HepG2 (cell line): ENCODE measurements at regions not wholly inside any gene's neighbourhood (a gene's known extent, or its start where the extent isn't known, plus 50 kb on each side); places are given as distances from the start of the nearest gene placed in this dataset.

Experiments
- ATAC-seq: fragments of 200-7000 bp; cut with Tn5 transposase; 3 replicates; pipeline ENCODE4 v1.9.1; 2020; ENCODE audit warnings: mild to moderate bottlenecking, moderate library complexity
- BruUV-seq: library from RNA; stranded (reverse); fragments of 400-500 nt; replicated peaks from 2 replicates; lab custom pipeline; 2021; lab: Mats Ljungman, UMichigan
- CTCF ChIA-PET: fragments of 300-600 bp; formaldehyde crosslinking; extraction: SDS; loops from one replicate; lab custom pipeline; 2021; ENCODE audit warnings: low total read pairs, inconsistent platforms, low intra/inter-chr PET ratio; lab: Yijun Ruan, JAX
- POLR2A ChIA-PET: fragments of 350-600 bp; sonication (Branson Sonifier 250); formaldehyde crosslinking; loops from one replicate; lab custom pipeline; 2020; ENCODE audit warnings: antibody characterized with exemption, inconsistent platforms; lab: Yijun Ruan, JAX
- DNase-seq: peaks from one replicate; pipeline ENCODE4 v3.0.0-alpha.2; 2015; ENCODE audit warnings: low spot score
- FAIRE-seq: peaks from 3 replicates; lab custom pipeline; 2011; peaks lifted over from hg19 to GRCh38; lab: Jason Lieb, UNC
- H2AFZ ChIP-seq: one replicate; pipeline ENCODE4 v1.6.1; 2011; ENCODE audit warnings: low read length, inconsistent platforms
- H3K27ac ChIP-seq: fragments of 300-600 bp; 3 replicates; pipeline ENCODE4 v1.8.0; 2011; ENCODE audit warnings: mixed run types, mild to moderate bottlenecking, mixed read lengths, low read length, inconsistent platforms; ENCODE audit not compliant: insufficient read depth; ENCODE audit errors: extremely low read length
- H3K27me3 ChIP-seq, 2 experiments: fragments of 200-600 bp in 1 of 2; 2 replicates in 1 of 2; 3 replicates in 1 of 2; pipeline versions ENCODE4 v1.6.0 to v1.8.0; 2011; ENCODE audit warnings: low read length in 2 of 2, mild to moderate bottlenecking in 2 of 2, moderate library complexity in 2 of 2, inconsistent platforms in 1 of 2; ENCODE audit not compliant: insufficient read depth in 2 of 2, control insufficient read depth in 1 of 2
- H3K36me3 ChIP-seq, 2 experiments: fragments of 200-600 bp in 1 of 2; replicated peaks in 1 of 2; 2 replicates in 1 of 2; 3 replicates in 1 of 2; pipeline versions ENCODE4 v1.5.1 to v1.8.0; 2011; ENCODE audit warnings: low read length in 2 of 2, inconsistent platforms in 1 of 2; ENCODE audit not compliant: insufficient read depth in 2 of 2, control insufficient read depth in 1 of 2
- H3K4me1 ChIP-seq: 2 replicates; pipeline ENCODE4 v1.5.1; 2012; ENCODE audit warnings: low read length, inconsistent platforms; ENCODE audit not compliant: insufficient read depth
- H3K4me2 ChIP-seq: 2 replicates; pipeline ENCODE4 v1.6.0; 2011; ENCODE audit warnings: low read depth, low read length, inconsistent platforms
- H3K4me3 ChIP-seq, 3 experiments: fragments of 200-600 bp in 1 of 3; sonication (generic), shearing (Covaris generic) in 1 of 3; replicated peaks in 1 of 3; 2 replicates each; pipeline ENCODE4 v1.5.1; 2011 to 2016; ENCODE audit warnings: low read length in 3 of 3, inconsistent platforms in 2 of 3, low read depth in 2 of 3, mild to moderate bottlenecking in 2 of 3, control low read depth in 1 of 3, mixed read lengths in 1 of 3; ENCODE audit not compliant: insufficient read depth in 1 of 3
- H3K79me2 ChIP-seq: one replicate; pipeline ENCODE4 v1.6.1; 2011; ENCODE audit warnings: low read length, inconsistent platforms; ENCODE audit not compliant: insufficient read depth
- H3K9ac ChIP-seq: 2 replicates; pipeline ENCODE4 v1.6.0; 2011; ENCODE audit warnings: mild to moderate bottlenecking, low read depth, low read length, inconsistent platforms; ENCODE audit not compliant: insufficient read depth
- H3K9me3 ChIP-seq: 2 replicates; pipeline ENCODE4 v1.5.1; 2012; ENCODE audit warnings: mild to moderate bottlenecking, low read length
- H4K20me1 ChIP-seq: 2 replicates; pipeline ENCODE4 v1.6.0; 2011; ENCODE audit warnings: inconsistent platforms, mild to moderate bottlenecking, low read length, moderate library complexity; ENCODE audit not compliant: insufficient read depth
- ARHGAP35 ChIP-seq: sonication (generic); formaldehyde crosslinking; IDR thresholded peaks from 2 replicates; pipeline ENCODE4 v1.9.0; 2022; ENCODE audit warnings: mild to moderate bottlenecking, inconsistent platforms, moderate library complexity, missing genetic modification reagents, borderline replicate concordance
- EP300 ChIP-seq, 3 experiments: sonication (generic) in 1 of 3; formaldehyde crosslinking in 1 of 3; IDR thresholded peaks; 2 replicates each; pipeline versions ENCODE4 v1.5.1 to v1.6.1; 2011 to 2020; ENCODE audit warnings: low read depth in 2 of 3, low read length in 2 of 3, borderline replicate concordance in 1 of 3, improper control_type of control experiment in 1 of 3, mild to moderate bottlenecking in 1 of 3, missing genetic modification reagents in 1 of 3, moderate library complexity in 1 of 3
- HOXA5 ChIP-seq: sonication (generic); formaldehyde crosslinking; IDR thresholded peaks from 2 replicates; pipeline ENCODE4 v1.4.0; 2020; ENCODE audit warnings: missing genetic modification reagents
- JDP2 ChIP-seq: sonication (generic); formaldehyde crosslinking; IDR thresholded peaks from 2 replicates; pipeline ENCODE4 v1.8.1; 2022; ENCODE audit warnings: missing genetic modification reagents, borderline replicate concordance
- NR2C2 ChIP-seq: sonication (generic); formaldehyde crosslinking; IDR thresholded peaks from 2 replicates; pipeline ENCODE4 v1.4.0; 2020; ENCODE audit warnings: missing genetic modification reagents, mild to moderate bottlenecking, moderate library complexity, borderline replicate concordance
- ZBTB3 ChIP-seq: sonication (generic); formaldehyde crosslinking; IDR thresholded peaks from 2 replicates; pipeline ENCODE4 v1.4.0; 2020; ENCODE audit warnings: low read depth, mild to moderate bottlenecking, moderate library complexity, missing genetic modification reagents, borderline replicate concordance
- WGBS: methylation state at CpG from one replicate; pipeline ENCODE4 v1.1.6; 2017; ENCODE audit warnings: low lambda C conversion rate; 5-methylcytosine and 5-hydroxymethylcytosine counted together
- in situ Hi-C: cut with HindIII; loops from 2 replicates; pipeline ENCODE4 v1.10.0; 2017; ENCODE audit warnings: low pct_unique_long_range_greater_than_20kb; ENCODE audit not compliant: extremely low pct_ligation_motif_present
- intact Hi-C: fragments of 100-400 bp; cut with micrococcal nuclease; formaldehyde crosslinking; loops from one replicate; pipeline ENCODE4 v1.10.0; 2022; ENCODE audit not compliant: unreplicated experiment
- TF ChIP-seq, protein P1 (sequence below): sonication (generic); formaldehyde crosslinking; conservative IDR thresholded peaks from 2 replicates; pipeline ENCODE4 v1.8.0; 2022; ENCODE audit warnings: low read depth, missing genetic modification reagents

DNA sequence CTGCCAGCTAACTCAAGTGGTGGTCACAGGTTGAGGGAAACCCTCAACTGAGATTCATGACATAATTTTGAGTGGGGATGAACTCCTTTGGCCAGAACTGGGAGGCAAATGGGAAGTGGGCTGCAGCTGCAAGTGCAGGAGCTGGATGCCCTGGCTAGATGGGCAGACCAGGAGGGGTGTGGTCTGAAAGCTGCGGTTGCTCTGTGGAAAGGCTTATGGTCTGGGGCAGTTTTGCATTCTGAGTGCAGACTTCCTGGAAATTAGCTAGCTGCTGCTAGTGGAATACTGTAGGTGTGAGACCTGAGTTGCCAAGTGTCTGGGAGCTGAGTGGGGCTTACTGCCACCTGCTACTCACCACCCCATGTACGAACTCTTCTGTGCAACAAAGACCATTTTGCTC lies 52.1 kb upstream of the NAP1L2 start:
- ATAC-seq (no peak), DNase-seq (no peak), FAIRE-seq (no peak)
- POLR2A ChIA-PET: no interaction called here
- no peaks in the 10 kb centered on the region for H3K79me2 ChIP-seq
- WGBS: no CpG with 5 or more reads among the region's 2 CpGs
- H4K20me1 ChIP-seq: no peaks in the 10 kb centered on the region
- BruUV-seq: no TSS peak
- no peaks in the 10 kb centered on the region for H3K4me1 ChIP-seq
- in situ Hi-C loops: no loop called here
- CTCF ChIA-PET: no interaction called here
- H3K4me2 ChIP-seq: no peak overlapping the region
- H3K27ac ChIP-seq: no peak overlapping the region
- intact Hi-C loops: no loop called here
- no peaks in the 10 kb centered on the region for H3K27me3 ChIP-seq
- H2AFZ ChIP-seq: no peak overlapping the region
- H3K4me3 ChIP-seq: no peak overlapping the region
- no peaks in the 10 kb centered on the region for H3K36me3 ChIP-seq
- H3K9me3 ChIP-seq: no peaks in the 10 kb centered on the region
- no peak overlapping the region for H3K9ac ChIP-seq
- no peak for TF ChIP-seq ZBTB3 (CRISPR knock-in tag)
- no peak for TF ChIP-seq JDP2
- no peak for TF ChIP-seq HOXA5 (CRISPR knock-in tag)
- TF ChIP-seq EP300 (IDR thresholded peaks at IDR 0.05; ENCODE audit: low read depth in 2 of 2, low read length in 2 of 2): no peak
- no peak for TF ChIP-seq EP300 (CRISPR knock-in tag; IDR thresholded peaks at IDR 0.05; ENCODE audit: borderline replicate concordance)
- TF ChIP-seq, protein P1, sequence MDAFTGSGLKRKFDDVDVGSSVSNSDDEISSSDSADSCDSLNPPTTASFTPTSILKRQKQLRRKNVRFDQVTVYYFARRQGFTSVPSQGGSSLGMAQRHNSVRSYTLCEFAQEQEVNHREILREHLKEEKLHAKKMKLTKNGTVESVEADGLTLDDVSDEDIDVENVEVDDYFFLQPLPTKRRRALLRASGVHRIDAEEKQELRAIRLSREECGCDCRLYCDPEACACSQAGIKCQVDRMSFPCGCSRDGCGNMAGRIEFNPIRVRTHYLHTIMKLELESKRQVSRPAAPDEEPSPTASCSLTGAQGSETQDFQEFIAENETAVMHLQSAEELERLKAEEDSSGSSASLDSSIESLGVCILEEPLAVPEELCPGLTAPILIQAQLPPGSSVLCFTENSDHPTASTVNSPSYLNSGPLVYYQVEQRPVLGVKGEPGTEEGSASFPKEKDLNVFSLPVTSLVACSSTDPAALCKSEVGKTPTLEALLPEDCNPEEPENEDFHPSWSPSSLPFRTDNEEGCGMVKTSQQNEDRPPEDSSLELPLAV (CRISPR knock-in tag): no peak
- TF ChIP-seq ARHGAP35 (CRISPR knock-in tag): no peak
- no peak for TF ChIP-seq NR2C2 (CRISPR knock-in tag)
